ENCODE measurements at regions not wholly inside any gene's neighbourhood (a gene's known extent, or its start where the extent isn't known, plus 50 kb on each side); places are given as distances from the start of the nearest gene placed in this dataset.

DNA sequence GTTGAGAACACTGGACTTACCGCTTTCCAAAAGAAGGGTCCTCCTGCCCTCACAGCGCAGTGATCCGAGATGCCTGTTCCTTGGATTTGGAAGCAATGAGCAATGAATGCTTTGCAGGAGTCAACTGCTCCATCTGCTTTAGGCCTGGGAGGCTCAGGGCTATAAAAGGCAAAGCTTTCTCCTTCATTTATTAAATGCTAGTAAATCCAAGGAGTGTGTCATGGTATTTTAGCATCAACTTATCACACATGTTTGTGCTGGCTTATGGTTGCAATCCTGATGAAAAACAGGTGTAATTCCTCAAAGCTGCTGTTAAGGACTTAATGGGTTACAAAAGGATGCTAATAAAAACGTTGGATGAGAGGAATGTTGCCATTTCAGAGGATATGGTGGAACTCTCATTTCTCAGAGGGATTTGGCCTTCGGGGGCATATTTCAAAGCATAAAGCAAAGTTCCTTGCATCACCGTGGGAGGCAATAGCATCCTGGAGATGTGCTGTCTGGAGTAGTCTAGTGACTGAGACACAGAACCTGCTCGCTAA is 158.5 kb upstream of the TPM1 start:
- TF ChIP-seq TAF1 (IDR thresholded peaks at IDR 0.05; ENCODE audit: low read depth, low read length), result no peak
- TF ChIP-seq POLR2AphosphoS5 (IDR thresholded peaks at IDR 0.05; ENCODE audit: low read depth, low read length), result no peak
- TF ChIP-seq PAX5 (IDR thresholded peaks at IDR 0.05; ENCODE audit: insufficient read depth, low read length, severe bottlenecking), result no peak
- no peak for TF ChIP-seq POLR2A (IDR thresholded peaks at IDR 0.05; ENCODE audit: low read depth, low read length)
